SK-N-SH treated with all-trans-retinoic acid at 6 μM for 48 hours (cell line): ENCODE measurements at regions not wholly inside any gene's neighbourhood (a gene's known extent, or its start where the extent isn't known, plus 50 kb on each side); places are given as distances from the start of the nearest gene placed in this dataset.

ENCODE experiments used
- BACH2 ChIP-seq: fragments of 250-450 bp; sonication (Bioruptor Pico); IDR thresholded peaks from 2 replicates; pipeline ENCODE4 v1.9.0; 2021; ENCODE audit warnings: mild to moderate bottlenecking, borderline replicate concordance
- CREB5 ChIP-seq: fragments of 250-450 bp; sonication (Bioruptor Pico); IDR thresholded peaks from 2 replicates; pipeline ENCODE4 v1.5.1; 2020; ENCODE audit warnings: low read depth, mild to moderate bottlenecking, moderate library complexity
- CSRNP3 ChIP-seq: fragments of 250-450 bp; sonication (Bioruptor Pico); IDR thresholded peaks from 2 replicates; pipeline ENCODE4 v1.5.1; 2021; ENCODE audit warnings: mild to moderate bottlenecking, moderate library complexity
- GLIS3 ChIP-seq: fragments of 250-450 bp; sonication (Bioruptor Pico); IDR thresholded peaks from 2 replicates; pipeline ENCODE4 v1.5.0; 2020; ENCODE audit warnings: mild to moderate bottlenecking, moderate library complexity
- ISL1 ChIP-seq: fragments of 250-450 bp; sonication (Bioruptor Pico); IDR thresholded peaks from 2 replicates; pipeline ENCODE4 v2.1.2; 2022; ENCODE audit warnings: mild to moderate bottlenecking, moderate library complexity
- PATZ1 ChIP-seq: fragments of 250-450 bp; sonication (Bioruptor Pico); IDR thresholded peaks from 2 replicates; pipeline ENCODE4 v1.8.0; 2020; ENCODE audit warnings: mild to moderate bottlenecking, moderate library complexity, borderline replicate concordance
- PPARA ChIP-seq: fragments of 250-450 bp; sonication (Bioruptor Pico); IDR thresholded peaks from 2 replicates; pipeline ENCODE4 v1.5.0; 2020; ENCODE audit warnings: mild to moderate bottlenecking, borderline replicate concordance
- TCF4 ChIP-seq: fragments of 250-450 bp; sonication (Bioruptor Pico); IDR thresholded peaks from 2 replicates; pipeline ENCODE4 v1.8.0; 2021; ENCODE audit warnings: mild to moderate bottlenecking, moderate library complexity, borderline replicate concordance
- TOX ChIP-seq: fragments of 250-450 bp; sonication (Bioruptor Pico); IDR thresholded peaks from 2 replicates; pipeline ENCODE4 v1.8.0; 2021; ENCODE audit warnings: mild to moderate bottlenecking, moderate library complexity, borderline replicate concordance
- ZC3H10 ChIP-seq: fragments of 250-450 bp; sonication (Bioruptor Pico); IDR thresholded peaks from 2 replicates; pipeline ENCODE4 v1.5.1; 2021; ENCODE audit warnings: mild to moderate bottlenecking, moderate library complexity
- ZFP3 ChIP-seq: fragments of 250-450 bp; sonication (Bioruptor Pico); IDR thresholded peaks from 2 replicates; pipeline ENCODE4 v1.5.0; 2020; ENCODE audit warnings: mild to moderate bottlenecking, moderate library complexity
- ZNF8 ChIP-seq: fragments of 450-650 bp; formaldehyde crosslinking; IDR thresholded peaks from 2 replicates; pipeline ENCODE4 v1.5.0; 2020; ENCODE audit warnings: mild to moderate bottlenecking, moderate library complexity

- TF ChIP-seq PPARA (CRISPR knock-in tag) (no peak), BACH2 (CRISPR knock-in tag) (no peak), PATZ1 (CRISPR knock-in tag) (no peak), ZNF8 (CRISPR knock-in tag) (no peak), CSRNP3 (CRISPR knock-in tag) (no peak), GLIS3 (CRISPR knock-in tag) (no peak), ZFP3 (CRISPR knock-in tag) (no peak), CREB5 (no peak), ZC3H10 (CRISPR knock-in tag) (no peak), TOX (CRISPR knock-in tag) (no peak), TCF4 (CRISPR knock-in tag) (no peak), ISL1 (CRISPR knock-in tag) (no peak)
Measured at GRCh38 chr1:100642826-100643225, 76.7 kb upstream of the VCAM1 start.
